T-cell (primary cell): ENCODE measurements at regions not wholly inside any gene's neighbourhood (a gene's known extent, or its start where the extent isn't known, plus 50 kb on each side); places are given as distances from the start of the nearest gene placed in this dataset.

Experiments used
- ATAC-seq, 4 experiments: fragments of 200-7000 bp in 3 of 4; fragments of 150-1000 bp in 1 of 4; cut with Tn5 transposase; replicated peaks in 1 of 4; 1 replicate in 3 of 4; 2 replicates in 1 of 4; pipeline ENCODE4 v1.10.0; 2021; ENCODE audit warnings: moderate library complexity in 3 of 4, mild to moderate bottlenecking in 2 of 4, moderate number of reproducible peaks in 1 of 4
- CTCF ChIA-PET, 2 donors: fragments of 300-600 bp; sonication (Branson Sonifier 250); formaldehyde crosslinking; loops; one replicate each; lab custom pipeline; 2022; ENCODE audit warnings: antibody characterized with exemption in 2 of 2; lab: Charles Lee
- POLR2A ChIA-PET, 2 donors: fragments of 300-600 bp; sonication (Branson Sonifier 250); formaldehyde crosslinking; loops; one replicate each; lab custom pipeline; 2022; ENCODE audit warnings: antibody characterized with exemption in 2 of 2; lab: Charles Lee
- DNase-seq, 35 experiments: peaks; one replicate each; pipeline versions ENCODE4 v3.0.0 to v3.0.0-alpha.2; 2013 to 2023
- H3K27ac ChIP-seq: one replicate; pipeline ENCODE4 v1.5.1; 2013; ENCODE audit warnings: low read length
- H3K27me3 ChIP-seq, 2 experiments: replicated peaks in 1 of 2; 1 replicate in 1 of 2; 2 replicates in 1 of 2; pipeline versions ENCODE4 v1.6.1 to v1.7.0; 2013; ENCODE audit warnings: low read length in 1 of 2, mixed read lengths in 1 of 2; ENCODE audit not compliant: control insufficient read depth in 2 of 2, insufficient read depth in 2 of 2; ENCODE audit errors: extremely low read depth in 1 of 2
- H3K36me3 ChIP-seq, 2 donors: 1 replicate in 1 of 2; 2 replicates in 1 of 2; pipeline versions ENCODE4 v1.6.1 to v1.7.0; 2013; ENCODE audit warnings: low read length in 1 of 2; ENCODE audit not compliant: control insufficient read depth in 2 of 2, insufficient read depth in 1 of 2; ENCODE audit errors: extremely low read depth in 1 of 2
- H3K4me1 ChIP-seq, 2 experiments: 1 replicate in 1 of 2; 2 replicates in 1 of 2; pipeline versions ENCODE4 v1.6.1 to v1.7.0; 2013; ENCODE audit warnings: low read length in 2 of 2, mixed read lengths in 1 of 2; ENCODE audit not compliant: insufficient read depth in 2 of 2, control insufficient read depth in 1 of 2; ENCODE audit errors: extremely low read depth in 1 of 2
- H3K4me3 ChIP-seq, 2 donors: 1 replicate in 1 of 2; 2 replicates in 1 of 2; pipeline versions ENCODE4 v1.5.1 to v1.7.0; 2013; ENCODE audit warnings: mild to moderate bottlenecking in 2 of 2, low read length in 1 of 2, moderate library complexity in 1 of 2; ENCODE audit not compliant: control insufficient read depth in 1 of 2; ENCODE audit errors: extremely low read depth in 1 of 2
- H3K9me3 ChIP-seq: 2 replicates; pipeline ENCODE4 v1.7.0; 2013
- H3K27ac Mint-ChIP-seq, 2 donors: one replicate each; pipeline ENCODE4 v1.8.0; 2020 to 2021; ENCODE audit warnings: mild to moderate bottlenecking in 2 of 2, mixed read lengths in 2 of 2
- H3K27me3 Mint-ChIP-seq, 2 donors: one replicate each; pipeline ENCODE4 v1.8.0; 2021 to 2022; ENCODE audit warnings: mixed read lengths in 2 of 2
- H3K36me3 Mint-ChIP-seq: one replicate; pipeline ENCODE4 v1.8.0; 2021; ENCODE audit warnings: mixed read lengths
- H3K4me1 Mint-ChIP-seq, 3 donors: one replicate each; pipeline ENCODE4 v1.8.0; 2020 to 2022; ENCODE audit warnings: mixed read lengths in 3 of 3, mild to moderate bottlenecking in 1 of 3
- H3K4me3 Mint-ChIP-seq, 3 donors: one replicate each; pipeline ENCODE4 v1.8.0; 2020 to 2022; ENCODE audit warnings: mild to moderate bottlenecking in 3 of 3, mixed read lengths in 3 of 3, moderate library complexity in 3 of 3
- H3K9me3 Mint-ChIP-seq, 3 donors: one replicate each; pipeline ENCODE4 v1.8.0; 2020 to 2022; ENCODE audit warnings: mixed read lengths in 3 of 3
- WGBS: methylation state at CpG from one replicate; pipeline ENCODE4 v1.1.5; 2013; ENCODE audit warnings: missing lambda C conversion rate; ENCODE audit not compliant: insufficient coverage; 5-methylcytosine and 5-hydroxymethylcytosine counted together

DNA sequence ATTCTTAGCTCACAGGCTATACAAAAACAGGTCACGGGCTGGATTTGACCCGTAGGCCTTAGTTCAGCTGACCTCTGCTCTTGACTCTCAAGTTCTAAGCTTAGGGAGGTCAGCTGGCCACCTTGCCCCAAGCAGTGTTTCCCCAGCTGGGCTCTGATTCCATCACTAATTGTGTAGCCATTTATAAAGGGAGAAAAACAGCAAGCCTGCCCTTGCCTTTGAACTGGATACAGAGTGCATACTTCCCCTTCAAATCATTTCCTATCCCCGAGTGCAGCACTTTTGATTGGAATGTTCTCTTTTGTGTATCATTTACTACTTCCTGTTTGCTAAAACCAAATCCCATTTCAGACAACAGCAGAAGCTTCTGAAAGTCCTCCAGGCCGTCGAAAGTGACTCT is 153.6 kb downstream of the KATNIP start:
- CTCF ChIA-PET = no interaction called here
- H3K36me3 Mint-ChIP-seq = peaks cover 56% of the 10 kb centered on the region
- Histone ChIP-seq H3K27me3 (no peaks in the 10 kb centered on the region), H3K36me3 (peaks cover 5 to 14% of the 10 kb centered on the region in 2 donors), H3K4me1 (no peaks in the 10 kb centered on the region), H3K4me3 (no peak overlapping the region), H3K27ac (no peak overlapping the region), H3K9me3 (no peaks in the 10 kb centered on the region)
- WGBS = 79% methylated on average over 4 of the region's 5 CpGs
- DNase-seq (no peak), ATAC-seq (no peak)
- no peak overlapping the region for H3K27ac Mint-ChIP-seq
- no peaks in the 10 kb centered on the region for H3K27me3 Mint-ChIP-seq
- no peaks in the 10 kb centered on the region for H3K9me3 Mint-ChIP-seq
- no peak overlapping the region for H3K4me3 Mint-ChIP-seq
- POLR2A ChIA-PET = no interaction called here
- no peaks in the 10 kb centered on the region for H3K4me1 Mint-ChIP-seq

DNA sequence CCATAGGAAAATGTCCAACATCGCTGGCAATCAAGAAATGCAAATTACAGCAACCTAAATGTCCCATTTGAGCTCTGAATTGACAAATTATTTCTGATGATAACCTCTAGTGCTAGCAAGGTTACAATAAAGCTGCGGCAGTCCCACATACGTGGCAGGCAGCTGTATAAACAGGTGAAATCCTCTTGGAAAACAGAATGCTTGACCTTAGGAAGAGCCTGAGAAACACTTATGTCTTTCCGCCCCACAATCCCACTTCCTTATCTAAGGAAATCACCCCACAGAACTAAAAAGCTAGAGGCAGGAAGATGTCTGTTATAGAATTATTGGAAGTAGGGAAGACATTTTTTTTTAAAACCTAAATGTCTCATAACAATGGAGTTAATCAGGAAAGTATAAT is 154.3 kb downstream of the KATNIP start:
- Histone ChIP-seq H3K4me3 (no peak overlapping the region), H3K9me3 (no peaks in the 10 kb centered on the region), H3K27me3 (no peaks in the 10 kb centered on the region), H3K27ac (no peak overlapping the region), H3K36me3 (peaks cover 3 to 11% of the 10 kb centered on the region in 2 donors), H3K4me1 (no peaks in the 10 kb centered on the region)
- Mint-ChIP-seq H3K4me3 (no peak overlapping the region), H3K27me3 (no peaks in the 10 kb centered on the region), H3K4me1 (no peaks in the 10 kb centered on the region), H3K9me3 (no peaks in the 10 kb centered on the region), H3K36me3 (peaks cover 54% of the 10 kb centered on the region), H3K27ac (no peak overlapping the region)
- ChIA-PET CTCF (no interaction called here), POLR2A (no interaction called here)
- ATAC-seq (no peak), DNase-seq (no peak)
- WGBS = 70% methylated on average over 2 of the region's 4 CpGs

DNA sequence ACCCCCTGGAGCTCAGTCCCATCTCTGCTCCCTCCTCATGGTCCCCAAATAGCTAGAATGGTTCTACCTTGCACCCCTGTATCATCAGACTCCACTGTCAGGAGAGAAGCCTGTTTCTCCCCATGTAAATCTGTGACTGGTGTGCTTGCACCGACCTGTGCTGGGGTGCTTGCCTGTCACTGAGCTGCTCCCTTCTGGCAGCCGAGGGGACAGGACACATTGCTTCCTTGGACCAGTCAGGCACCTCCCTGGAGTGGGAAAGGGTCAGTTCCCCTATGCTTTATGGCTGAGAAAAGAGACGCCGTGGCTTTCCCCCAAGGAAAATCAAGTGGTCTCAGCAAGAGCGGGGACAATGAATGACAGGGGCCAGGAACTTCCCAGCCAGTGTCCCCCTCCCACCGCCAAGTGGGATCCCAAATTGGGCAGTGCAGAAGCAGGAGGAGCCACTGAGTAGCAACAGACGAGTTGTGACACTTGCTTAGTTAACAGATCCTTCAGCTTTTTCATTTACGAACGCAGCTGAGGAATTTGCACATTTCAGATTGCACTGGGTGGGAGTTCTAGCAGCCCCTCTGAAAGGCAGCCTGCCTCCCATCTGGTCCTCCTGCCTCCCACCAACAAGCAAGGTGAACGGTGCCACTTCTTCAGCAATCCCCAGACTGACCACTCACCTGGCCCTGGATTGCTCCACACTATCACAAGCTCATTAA is 156.4 kb downstream of the KATNIP start:
- ATAC-seq (no peak), DNase-seq (no peak)
- H3K4me1 Mint-ChIP-seq = no peaks in the 10 kb centered on the region
- H3K36me3 Mint-ChIP-seq = peaks cover 56% of the 10 kb centered on the region
- ChIA-PET POLR2A (no interaction called here), CTCF (no interaction called here)
- H3K4me3 Mint-ChIP-seq = no peak overlapping the region
- H3K9me3 ChIP-seq = no peaks in the 10 kb centered on the region
- no peaks in the 10 kb centered on the region for H3K27me3 ChIP-seq
- peaks cover 0 to 9% of the 10 kb centered on the region in 2 donors for H3K36me3 ChIP-seq
- H3K4me1 ChIP-seq = no peaks in the 10 kb centered on the region
- H3K9me3 Mint-ChIP-seq = no peaks in the 10 kb centered on the region
- H3K27ac Mint-ChIP-seq = no peak overlapping the region
- WGBS = 94% methylated on average over 10 of the region's 10 CpGs
- H3K27me3 Mint-ChIP-seq = no peaks in the 10 kb centered on the region
- H3K4me3 ChIP-seq = no peak overlapping the region
- no peak overlapping the region for H3K27ac ChIP-seq

DNA sequence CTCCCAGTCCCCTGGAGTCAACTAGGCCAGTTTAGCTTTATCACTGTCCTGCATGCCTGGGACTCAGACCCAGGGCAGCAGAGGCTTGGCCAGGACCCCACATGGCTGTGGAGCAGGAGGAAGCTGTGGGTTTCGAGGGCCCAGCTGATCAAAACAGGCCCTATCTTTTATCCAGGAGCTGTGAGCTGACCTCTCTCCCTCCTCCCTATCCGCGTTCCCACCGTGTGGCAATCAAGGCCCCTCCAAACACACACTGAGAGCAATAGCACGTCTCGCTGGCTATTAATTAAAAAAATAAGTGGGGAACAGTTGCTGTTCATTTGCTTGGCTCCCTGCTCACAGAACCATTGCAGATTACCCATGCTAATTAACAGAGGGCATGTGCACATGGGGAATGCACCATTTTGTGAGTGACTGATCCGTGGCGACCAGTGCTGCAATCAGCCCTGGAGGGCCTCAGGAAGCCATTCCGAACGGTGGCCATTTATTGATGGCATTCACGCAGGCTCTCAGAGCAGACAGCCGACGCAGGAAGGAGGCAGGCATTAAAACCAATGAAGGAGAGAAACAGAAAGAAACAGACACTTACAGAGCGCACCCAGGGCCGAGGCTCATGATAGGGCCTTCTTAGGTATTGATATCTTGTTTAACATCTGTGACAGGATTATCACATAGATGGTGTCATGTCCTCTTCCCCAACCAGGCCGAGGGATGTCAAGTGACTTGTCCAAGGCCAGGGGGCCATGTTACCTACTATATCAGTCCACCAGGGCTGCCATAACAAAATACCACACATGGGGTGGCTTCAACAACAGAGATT is 157.1 kb downstream of the KATNIP start:
- WGBS = 93% methylated on average over 9 of the region's 16 CpGs

DNA sequence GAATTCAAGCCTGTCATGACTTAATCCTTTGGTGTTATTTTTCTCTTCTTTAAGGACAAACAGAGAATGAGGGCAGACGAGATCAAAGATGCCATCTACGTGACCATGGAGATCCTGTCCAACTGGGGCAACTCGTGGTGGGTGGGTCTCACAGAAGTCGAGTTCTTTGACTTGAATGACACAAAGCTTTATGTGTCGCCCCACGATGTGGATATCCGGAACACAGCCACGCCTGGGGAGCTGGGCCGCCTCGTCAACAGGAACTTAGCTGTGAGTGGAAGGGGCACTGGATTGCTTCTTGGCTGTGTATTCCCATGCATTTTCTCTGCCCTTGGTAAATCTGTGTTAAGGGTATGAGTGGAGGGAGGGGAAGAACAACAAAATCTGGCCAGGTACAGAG is 158.7 kb downstream of the KATNIP start:
- 97% methylated on average over 10 of the region's 10 CpGs for WGBS
- Histone ChIP-seq H3K27ac (no peak overlapping the region), H3K4me1 (no peaks in the 10 kb centered on the region), H3K4me3 (no peak overlapping the region), H3K36me3 (peaks cover 0 to 4% of the 10 kb centered on the region in 2 donors), H3K9me3 (no peaks in the 10 kb centered on the region), H3K27me3 (no peaks in the 10 kb centered on the region)
- H3K4me1 Mint-ChIP-seq = no peaks in the 10 kb centered on the region
- peaks cover 65% of the 10 kb centered on the region for H3K36me3 Mint-ChIP-seq
- no peaks in the 10 kb centered on the region for H3K27me3 Mint-ChIP-seq
- no peak overlapping the region for H3K27ac Mint-ChIP-seq
- ChIA-PET CTCF (no interaction called here), POLR2A (no interaction called here)
- no peak for ATAC-seq
- H3K4me3 Mint-ChIP-seq = no peak overlapping the region
- DNase-seq = no peak
- no peaks in the 10 kb centered on the region for H3K9me3 Mint-ChIP-seq

More for the DNA sequence above, 157.1 kb downstream of the KATNIP start:
- Mint-ChIP-seq H3K27me3 (no peaks in the 10 kb centered on the region), H3K4me3 (no peak overlapping the region), H3K27ac (no peak overlapping the region), H3K9me3 (no peaks in the 10 kb centered on the region), H3K4me1 (no peaks in the 10 kb centered on the region), H3K36me3 (peaks cover 58% of the 10 kb centered on the region)
- POLR2A ChIA-PET = no interaction called here
- Histone ChIP-seq H3K27ac (no peak overlapping the region), H3K9me3 (no peaks in the 10 kb centered on the region), H3K4me3 (no peak overlapping the region), H3K4me1 (no peaks in the 10 kb centered on the region), H3K27me3 (no peaks in the 10 kb centered on the region), H3K36me3 (peaks cover 0 to 6% of the 10 kb centered on the region in 2 donors)
- no peak for DNase-seq
- CTCF ChIA-PET = no interaction called here
- ATAC-seq = no peak

DNA sequence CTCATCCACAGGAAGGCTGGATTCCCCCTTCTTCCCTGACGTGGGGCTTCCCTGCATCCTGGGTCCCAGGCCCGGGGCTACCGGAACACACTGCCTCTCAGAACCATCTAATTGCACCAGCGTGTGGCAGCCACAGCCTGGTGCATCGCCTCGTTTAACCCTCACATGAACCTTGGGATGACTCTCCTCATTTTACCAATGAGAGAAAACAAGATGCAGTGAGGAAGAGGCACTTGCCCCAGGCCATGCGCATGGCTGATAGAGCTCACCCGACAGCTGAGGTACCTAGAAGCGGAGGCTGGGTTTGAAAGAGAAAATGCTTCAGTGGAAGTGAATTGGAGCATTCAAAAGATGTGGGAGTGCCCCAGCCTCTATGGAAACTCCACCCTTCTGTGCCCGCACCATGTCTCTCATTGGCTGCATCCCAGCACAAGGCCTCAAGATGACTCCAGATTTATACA is 162.3 kb downstream of the KATNIP start:
- ATAC-seq (no peak), DNase-seq (no peak)
- no peaks in the 10 kb centered on the region for H3K27me3 ChIP-seq
- Mint-ChIP-seq H3K27ac (no peak overlapping the region), H3K4me3 (no peak overlapping the region), H3K4me1 (no peaks in the 10 kb centered on the region), H3K27me3 (no peaks in the 10 kb centered on the region), H3K9me3 (no peaks in the 10 kb centered on the region), H3K36me3 (peaks cover 63% of the 10 kb centered on the region)
- no peak overlapping the region for H3K4me3 ChIP-seq
- no peak overlapping the region for H3K27ac ChIP-seq
- no peaks in the 10 kb centered on the region for H3K9me3 ChIP-seq
- CTCF ChIA-PET = no interaction called here
- WGBS = 97% methylated on average over 8 of the region's 10 CpGs
- no peaks in the 10 kb centered on the region for H3K4me1 ChIP-seq
- POLR2A ChIA-PET = no interaction called here
- no peaks in the 10 kb centered on the region for H3K36me3 ChIP-seq
